Hepatocyte (in vitro differentiated cells): ENCODE measurements at regions not wholly inside any gene's neighbourhood (a gene's known extent, or its start where the extent isn't known, plus 50 kb on each side); places are given as distances from the start of the nearest gene placed in this dataset.

Experiments
- EZH2 ChIP-seq: fragments of 200-600 bp; sonication (generic); IDR thresholded peaks from 2 replicates; pipeline ENCODE4 v1.6.1; 2016; ENCODE audit warnings: antibody characterized with exemption, mild to moderate bottlenecking, borderline replicate concordance
- TF ChIP-seq, protein P1 (sequence below): fragments of 200-600 bp; sonication (generic); IDR thresholded peaks from 2 replicates; pipeline ENCODE4 v1.5.1; 2016; ENCODE audit warnings: antibody characterized with exemption, mild to moderate bottlenecking; ENCODE audit not compliant: poor library complexity

DNA sequence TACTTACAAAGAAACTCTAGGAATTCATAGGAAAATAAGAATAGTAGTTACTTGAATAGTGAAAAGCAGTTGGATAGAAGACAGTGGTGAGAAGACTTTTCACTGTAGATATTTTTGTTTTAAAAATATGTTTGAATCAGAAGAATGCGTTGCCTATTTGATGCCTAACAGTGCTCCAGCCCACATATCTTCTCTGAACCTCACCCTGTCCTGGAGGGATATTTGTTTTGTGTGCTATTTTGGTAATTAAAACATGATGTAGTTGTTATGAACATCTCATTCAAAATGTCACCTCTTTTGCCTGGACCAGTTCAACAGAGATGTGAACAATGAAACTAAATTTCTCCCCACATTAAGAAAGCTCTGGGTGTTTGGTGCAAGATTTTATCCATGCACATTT lies 87.6 kb downstream of the CARTPT start:
- TF ChIP-seq EZH2, result no peak
- TF ChIP-seq, protein P1, sequence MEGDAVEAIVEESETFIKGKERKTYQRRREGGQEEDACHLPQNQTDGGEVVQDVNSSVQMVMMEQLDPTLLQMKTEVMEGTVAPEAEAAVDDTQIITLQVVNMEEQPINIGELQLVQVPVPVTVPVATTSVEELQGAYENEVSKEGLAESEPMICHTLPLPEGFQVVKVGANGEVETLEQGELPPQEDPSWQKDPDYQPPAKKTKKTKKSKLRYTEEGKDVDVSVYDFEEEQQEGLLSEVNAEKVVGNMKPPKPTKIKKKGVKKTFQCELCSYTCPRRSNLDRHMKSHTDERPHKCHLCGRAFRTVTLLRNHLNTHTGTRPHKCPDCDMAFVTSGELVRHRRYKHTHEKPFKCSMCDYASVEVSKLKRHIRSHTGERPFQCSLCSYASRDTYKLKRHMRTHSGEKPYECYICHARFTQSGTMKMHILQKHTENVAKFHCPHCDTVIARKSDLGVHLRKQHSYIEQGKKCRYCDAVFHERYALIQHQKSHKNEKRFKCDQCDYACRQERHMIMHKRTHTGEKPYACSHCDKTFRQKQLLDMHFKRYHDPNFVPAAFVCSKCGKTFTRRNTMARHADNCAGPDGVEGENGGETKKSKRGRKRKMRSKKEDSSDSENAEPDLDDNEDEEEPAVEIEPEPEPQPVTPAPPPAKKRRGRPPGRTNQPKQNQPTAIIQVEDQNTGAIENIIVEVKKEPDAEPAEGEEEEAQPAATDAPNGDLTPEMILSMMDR, result no peak
